RWPE2 (cell line): ENCODE measurements at regions not wholly inside any gene's neighbourhood (a gene's known extent, or its start where the extent isn't known, plus 50 kb on each side); places are given as distances from the start of the nearest gene placed in this dataset.
"Not testable (repeated sequence)": the region's sequence is repeated elsewhere in the genome, so short reads cannot be mapped to it uniquely, and the experiment has no call there.

ENCODE experiments used
- ATAC-seq: fragments of 200-7000 bp; cut with Tn5 transposase; 3 replicates; pipeline ENCODE4 v1.9.1; 2021; ENCODE audit warnings: low read depth
- DNase-seq: peaks from one replicate; pipeline ENCODE4 v3.0.0-alpha.2; 2020; ENCODE audit warnings: low spot score
- H3K27ac ChIP-seq: fragments of 450-650 bp; 2 replicates; pipeline ENCODE4 v1.5.1; 2017; ENCODE audit warnings: mild to moderate bottlenecking; ENCODE audit not compliant: poor library complexity, severe bottlenecking
- H3K27me3 ChIP-seq: fragments of 250-450 bp; sonication (Bioruptor Pico); 2 replicates; pipeline ENCODE4 v1.5.1; 2021; ENCODE audit warnings: mild to moderate bottlenecking, moderate library complexity; ENCODE audit not compliant: insufficient read depth, poor library complexity, severe bottlenecking
- H3K36me3 ChIP-seq: fragments of 250-450 bp; sonication (Bioruptor Pico); 2 replicates; pipeline ENCODE4 v1.5.1; 2020; ENCODE audit warnings: low read depth, mild to moderate bottlenecking, moderate library complexity
- H3K4me1 ChIP-seq: fragments of 250-450 bp; sonication (Bioruptor Pico); 2 replicates; pipeline ENCODE4 v1.5.1; 2021; ENCODE audit warnings: mild to moderate bottlenecking, moderate library complexity; ENCODE audit not compliant: insufficient read depth, poor library complexity, severe bottlenecking
- H3K4me3 ChIP-seq: fragments of 250-450 bp; sonication (Bioruptor Pico); 2 replicates; pipeline ENCODE4 v1.5.1; 2021; ENCODE audit warnings: mild to moderate bottlenecking, moderate library complexity; ENCODE audit not compliant: severe bottlenecking
- H3K9me3 ChIP-seq: fragments of 250-450 bp; sonication (Bioruptor Pico); 2 replicates; pipeline ENCODE4 v1.5.1; 2021; ENCODE audit warnings: mild to moderate bottlenecking, moderate library complexity; ENCODE audit not compliant: severe bottlenecking
- CTCF ChIP-seq: fragments of 450-650 bp; IDR thresholded peaks from one replicate; pipeline ENCODE4 v1.5.1; 2017; ENCODE audit warnings: mild to moderate bottlenecking, moderate library complexity; ENCODE audit not compliant: poor library complexity, severe bottlenecking

GRCh38 chr5:142233083-142234032, 91.5 kb downstream of the SPRY4 start:
- TF ChIP-seq CTCF = no peak
- H3K4me3 ChIP-seq = no peak overlapping the region
- no peaks in the 10 kb centered on the region for H3K9me3 ChIP-seq
- H3K27me3 ChIP-seq = no peaks in the 10 kb centered on the region
- ATAC-seq (no peak), DNase-seq (no peak)
- no peak overlapping the region for H3K27ac ChIP-seq
- H3K36me3 ChIP-seq = no peaks in the 10 kb centered on the region
- H3K4me1 ChIP-seq = peaks cover 9% of the 10 kb centered on the region

- not testable (repeated sequence) for H3K9me3 ChIP-seq, H3K4me1 ChIP-seq, H3K27ac ChIP-seq, H3K36me3 ChIP-seq, H3K4me3 ChIP-seq, ATAC-seq, H3K27me3 ChIP-seq, DNase-seq
Measured at GRCh38 chr5:142230949-142231348, 93.9 kb downstream of the SPRY4 start.

GRCh38 chr5:142225141-142225540, 99.7 kb downstream of the SPRY4 start:
- Histone ChIP-seq H3K9me3 (no peaks in the 10 kb centered on the region), H3K4me1 (peaks cover 10% of the 10 kb centered on the region), H3K27me3 (no peaks in the 10 kb centered on the region), H3K4me3 (no peak overlapping the region), H3K27ac (no peak overlapping the region), H3K36me3 (no peaks in the 10 kb centered on the region)
- TF ChIP-seq CTCF = no peak
- ATAC-seq = no peak
- no peak for DNase-seq

- Histone ChIP-seq H3K4me1 (peaks cover 14% of the 10 kb centered on the region), H3K36me3 (no peaks in the 10 kb centered on the region), H3K27ac (no peak overlapping the region), H3K9me3 (no peaks in the 10 kb centered on the region), H3K27me3 (no peaks in the 10 kb centered on the region), H3K4me3 (no peak overlapping the region)
- ATAC-seq = no peak
- no peak for TF ChIP-seq CTCF
- DNase-seq = no peak
Measured at GRCh38 chr5:142222866-142223558, 101.8 kb downstream of the SPRY4 start.

GRCh38 chr5:142222225-142222865, 102.5 kb downstream of the SPRY4 start:
- Histone ChIP-seq H3K9me3 (no peaks in the 10 kb centered on the region), H3K27ac (no peak overlapping the region), H3K4me1 (peaks cover 14% of the 10 kb centered on the region), H3K4me3 (no peak overlapping the region), H3K36me3 (no peaks in the 10 kb centered on the region), H3K27me3 (no peaks in the 10 kb centered on the region)
- TF ChIP-seq CTCF = no peak
- ATAC-seq (no peak), DNase-seq (no peak)
